Activated naive CD8-positive, alpha-beta T cell treated with anti-CD3 and anti-CD28 coated beads for 36 hours (primary cell): ENCODE measurements at regions not wholly inside any gene's neighbourhood (a gene's known extent, or its start where the extent isn't known, plus 50 kb on each side); places are given as distances from the start of the nearest gene placed in this dataset.

Source experiments
- DNase-seq: peaks from one replicate; pipeline ENCODE4 v3.0.0; 2021
- H3K27ac Mint-ChIP-seq: one replicate; pipeline ENCODE4 v1.8.0; 2022; ENCODE audit warnings: mild to moderate bottlenecking, moderate library complexity, mixed read lengths
- H3K27me3 Mint-ChIP-seq: one replicate; pipeline ENCODE4 v1.8.0; 2022; ENCODE audit warnings: mild to moderate bottlenecking, mixed read lengths
- H3K36me3 Mint-ChIP-seq: one replicate; pipeline ENCODE4 v1.8.0; 2021; ENCODE audit warnings: mild to moderate bottlenecking, mixed read lengths
- H3K4me1 Mint-ChIP-seq: one replicate; pipeline ENCODE4 v1.8.0; 2021; ENCODE audit warnings: mixed read lengths
- H3K4me3 Mint-ChIP-seq: one replicate; pipeline ENCODE4 v1.8.0; 2022; ENCODE audit warnings: mild to moderate bottlenecking, moderate library complexity, mixed read lengths
- H3K9me3 Mint-ChIP-seq: one replicate; pipeline ENCODE4 v1.8.0; 2022; ENCODE audit warnings: mixed read lengths

DNA sequence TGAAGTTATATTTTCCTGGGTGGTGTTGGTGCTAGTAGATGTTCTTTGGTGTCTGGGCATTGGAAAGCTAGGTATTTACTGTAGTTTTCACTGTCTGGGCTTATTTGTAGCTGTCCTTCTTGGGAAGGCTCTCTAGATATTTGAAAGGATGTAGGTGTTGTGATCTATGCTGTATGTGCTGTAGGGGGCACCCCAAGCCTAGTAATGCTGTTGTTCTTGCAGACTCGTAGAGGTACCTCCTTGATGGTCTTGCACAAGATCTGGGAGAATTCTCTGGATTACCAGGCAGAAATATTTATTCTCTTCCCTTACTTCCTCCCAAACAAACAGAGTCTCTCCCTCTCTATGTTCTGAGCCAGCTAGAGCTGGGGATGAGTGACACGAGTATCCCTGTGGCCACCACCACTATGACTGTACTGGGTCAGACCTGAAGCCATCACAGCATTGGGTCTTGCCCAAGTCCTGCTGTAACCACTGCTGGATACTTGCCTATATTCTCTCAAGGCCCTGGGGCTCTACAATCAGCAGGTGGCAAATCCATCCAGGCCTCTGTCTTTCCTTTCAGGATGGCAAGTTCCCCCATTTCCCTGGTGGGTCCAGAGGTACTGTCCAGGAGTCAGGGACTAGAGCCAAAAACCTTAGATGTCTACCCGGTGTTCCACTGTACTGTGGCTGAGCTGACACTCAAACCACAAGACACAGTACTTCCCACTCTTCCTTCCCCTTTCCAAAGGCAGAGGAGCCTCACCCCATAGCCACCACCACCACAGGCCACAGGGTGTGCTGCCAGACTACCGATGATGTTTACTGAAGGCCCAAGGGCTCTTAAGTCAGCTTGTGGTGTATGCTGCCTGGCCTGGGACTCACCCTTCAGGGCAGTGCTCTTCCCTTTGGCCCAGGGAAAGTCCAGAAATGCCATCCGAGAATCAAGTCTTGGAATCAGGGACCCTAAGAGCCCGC, 195.2 kb upstream of the DPPA4 start:
- H3K36me3 Mint-ChIP-seq: no peaks in the 10 kb centered on the region
- H3K27me3 Mint-ChIP-seq: no peaks in the 10 kb centered on the region
- no peak overlapping the region for H3K27ac Mint-ChIP-seq
- no peak overlapping the region for H3K4me3 Mint-ChIP-seq
- DNase-seq: peak; percentile 28
- no peaks in the 10 kb centered on the region for H3K9me3 Mint-ChIP-seq
- no peaks in the 10 kb centered on the region for H3K4me1 Mint-ChIP-seq

DNA sequence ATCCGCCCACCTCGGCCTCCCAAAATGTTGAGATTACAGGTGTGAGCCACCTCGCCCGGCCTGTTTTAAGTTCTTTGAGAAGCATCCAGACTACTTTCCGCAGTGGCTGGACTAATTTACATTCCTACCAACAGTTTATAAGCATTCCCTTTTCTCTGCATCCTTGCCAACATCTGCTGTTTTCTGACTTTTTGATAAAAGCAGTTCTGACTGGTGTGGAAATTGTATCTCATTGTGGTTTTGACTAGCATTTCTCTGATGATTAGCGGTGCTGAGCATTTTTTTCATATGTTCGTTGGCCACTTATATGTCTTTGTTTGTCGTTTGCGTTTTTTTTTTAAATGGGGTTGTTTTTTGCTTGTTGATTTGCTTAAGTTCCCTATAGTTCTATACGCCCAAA, 208.4 kb upstream of the DPPA4 start:
- no peaks in the 10 kb centered on the region for H3K27me3 Mint-ChIP-seq
- H3K36me3 Mint-ChIP-seq: no peaks in the 10 kb centered on the region
- no peak for DNase-seq
- H3K4me3 Mint-ChIP-seq: no peak overlapping the region
- H3K4me1 Mint-ChIP-seq: no peaks in the 10 kb centered on the region
- peaks cover 6% of the 10 kb centered on the region for H3K9me3 Mint-ChIP-seq
- H3K27ac Mint-ChIP-seq: no peak overlapping the region

DNA sequence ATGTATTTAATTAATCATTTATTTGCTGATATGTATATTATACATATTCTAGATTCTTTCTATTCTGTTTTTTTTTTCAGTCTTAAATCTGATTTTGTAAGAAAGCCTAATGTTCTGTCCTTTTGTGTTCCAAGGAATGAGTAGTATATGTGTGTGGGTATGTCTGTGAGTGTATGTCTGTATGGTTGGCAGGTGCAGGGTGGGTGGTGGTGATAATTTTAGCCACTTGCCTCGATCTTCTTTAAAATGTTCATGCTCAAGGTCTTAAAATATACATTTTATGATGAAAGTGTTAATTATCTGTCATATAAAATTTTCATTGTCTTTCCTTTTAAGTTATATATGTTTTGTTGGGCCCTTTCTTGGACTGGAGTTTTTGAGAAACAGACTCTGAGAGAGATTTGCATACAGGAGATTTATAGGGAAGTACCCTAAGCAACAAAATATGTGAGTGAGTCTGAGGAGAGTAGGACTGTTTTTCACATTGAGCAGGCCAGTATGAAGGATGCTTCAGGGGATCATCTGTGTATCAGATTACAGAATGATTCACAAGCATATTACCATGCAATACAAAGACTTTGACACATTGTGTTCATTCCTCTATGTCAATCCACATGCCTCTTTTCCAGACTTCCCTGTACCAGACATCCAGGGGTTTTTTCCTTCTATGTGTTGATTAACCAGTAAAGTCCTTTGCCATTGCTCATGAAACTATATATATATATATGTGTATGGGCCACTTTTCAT, 211.0 kb upstream of the DPPA4 start:
- H3K4me1 Mint-ChIP-seq: peaks cover 3% of the 10 kb centered on the region
- H3K9me3 Mint-ChIP-seq: peaks cover 2% of the 10 kb centered on the region
- H3K27ac Mint-ChIP-seq: no peak overlapping the region
- no peak for DNase-seq
- no peaks in the 10 kb centered on the region for H3K27me3 Mint-ChIP-seq
- no peak overlapping the region for H3K4me3 Mint-ChIP-seq
- no peaks in the 10 kb centered on the region for H3K36me3 Mint-ChIP-seq

DNA sequence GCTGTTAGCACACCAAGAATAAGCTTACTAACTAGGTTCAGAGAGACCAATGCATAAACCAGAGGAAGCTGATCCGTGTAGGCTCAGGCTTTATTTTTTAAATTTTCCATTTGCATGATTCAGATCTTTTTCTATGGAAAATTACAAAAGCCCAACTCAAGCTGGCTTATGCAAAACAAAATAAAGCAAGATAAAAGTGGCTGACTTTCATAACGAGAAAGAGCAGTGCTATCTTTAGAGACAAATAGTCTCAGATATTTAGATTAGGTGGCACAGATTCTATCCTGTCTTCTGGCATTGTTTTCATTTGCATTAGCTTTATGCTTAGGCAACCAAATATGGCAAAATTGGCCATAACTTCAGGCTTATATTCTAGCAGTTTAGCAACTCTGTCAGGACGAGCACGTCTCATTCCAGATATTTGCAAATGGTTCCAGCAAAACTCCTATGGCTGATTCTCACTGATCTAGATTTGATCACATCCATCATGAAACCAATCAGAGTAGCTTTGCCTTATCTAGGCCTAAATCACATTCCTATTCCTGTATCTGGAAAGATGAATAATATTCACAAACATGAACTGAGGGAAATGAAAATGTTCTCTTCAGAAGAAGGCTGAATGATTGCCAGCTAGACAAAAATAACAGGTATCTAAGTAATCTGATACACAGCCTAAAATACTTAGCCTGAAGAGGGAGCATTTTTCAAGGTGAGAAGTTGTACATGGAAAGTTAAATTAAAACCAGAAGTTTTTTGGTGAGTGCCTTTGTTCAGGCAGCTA, 216.4 kb upstream of the DPPA4 start:
- Mint-ChIP-seq H3K4me3 (no peak overlapping the region), H3K36me3 (no peaks in the 10 kb centered on the region), H3K27ac (no peak overlapping the region), H3K4me1 (peaks cover 3% of the 10 kb centered on the region), H3K9me3 (peaks cover 7% of the 10 kb centered on the region), H3K27me3 (no peaks in the 10 kb centered on the region)
- no peak for DNase-seq

DNA sequence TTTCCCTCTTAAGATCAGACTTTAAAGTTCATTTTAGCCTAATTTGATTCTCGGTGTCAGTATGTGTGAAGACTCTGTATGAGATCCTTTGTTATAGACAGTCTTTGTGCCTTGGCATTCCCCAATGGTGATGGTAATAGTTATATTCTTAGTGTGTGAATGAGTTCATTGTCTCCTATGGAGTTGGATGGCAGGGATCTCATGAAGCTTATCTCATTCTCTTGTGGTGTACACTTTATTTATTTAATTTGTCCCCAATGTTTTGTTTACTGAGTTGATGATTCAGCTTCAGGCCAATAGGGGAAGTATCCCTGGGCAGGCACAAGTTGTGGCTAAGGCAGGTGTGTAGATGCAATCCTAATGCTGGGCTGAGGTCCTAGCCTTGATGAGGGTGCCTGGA, 222.0 kb upstream of the DPPA4 start:
- peaks cover 6% of the 10 kb centered on the region for H3K4me1 Mint-ChIP-seq
- H3K9me3 Mint-ChIP-seq: peaks cover 20% of the 10 kb centered on the region
- H3K27me3 Mint-ChIP-seq: no peaks in the 10 kb centered on the region
- no peaks in the 10 kb centered on the region for H3K36me3 Mint-ChIP-seq
- DNase-seq: no peak
- H3K27ac Mint-ChIP-seq: no peak overlapping the region
- H3K4me3 Mint-ChIP-seq: no peak overlapping the region

DNA sequence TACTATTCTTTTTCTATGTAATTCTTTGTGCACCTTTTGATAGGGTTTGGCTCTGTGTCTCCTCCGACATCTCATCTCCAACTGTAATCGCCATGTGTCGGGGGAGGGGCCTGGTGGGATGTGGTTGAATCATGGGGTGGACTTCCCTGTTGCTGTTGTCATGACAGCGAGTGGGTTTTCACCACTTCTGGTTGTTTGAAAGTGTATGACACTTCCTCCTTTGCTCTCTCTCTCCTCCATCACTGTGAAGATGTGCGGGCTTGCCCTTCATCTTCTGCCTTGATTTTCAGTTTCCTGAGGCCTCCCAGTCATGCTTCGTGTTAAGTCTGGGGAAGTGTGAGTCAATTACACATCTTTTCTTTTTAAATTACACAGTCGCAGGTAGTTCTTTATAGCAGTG, 225.8 kb upstream of the DPPA4 start:
- H3K27me3 Mint-ChIP-seq: no peaks in the 10 kb centered on the region
- peak overlapping the region; percentile 32 for H3K4me3 Mint-ChIP-seq
- DNase-seq: peak; percentile 42
- peaks cover 6% of the 10 kb centered on the region for H3K4me1 Mint-ChIP-seq
- no peaks in the 10 kb centered on the region for H3K36me3 Mint-ChIP-seq
- peaks cover 15% of the 10 kb centered on the region for H3K9me3 Mint-ChIP-seq
- H3K27ac Mint-ChIP-seq: no peak overlapping the region

DNA sequence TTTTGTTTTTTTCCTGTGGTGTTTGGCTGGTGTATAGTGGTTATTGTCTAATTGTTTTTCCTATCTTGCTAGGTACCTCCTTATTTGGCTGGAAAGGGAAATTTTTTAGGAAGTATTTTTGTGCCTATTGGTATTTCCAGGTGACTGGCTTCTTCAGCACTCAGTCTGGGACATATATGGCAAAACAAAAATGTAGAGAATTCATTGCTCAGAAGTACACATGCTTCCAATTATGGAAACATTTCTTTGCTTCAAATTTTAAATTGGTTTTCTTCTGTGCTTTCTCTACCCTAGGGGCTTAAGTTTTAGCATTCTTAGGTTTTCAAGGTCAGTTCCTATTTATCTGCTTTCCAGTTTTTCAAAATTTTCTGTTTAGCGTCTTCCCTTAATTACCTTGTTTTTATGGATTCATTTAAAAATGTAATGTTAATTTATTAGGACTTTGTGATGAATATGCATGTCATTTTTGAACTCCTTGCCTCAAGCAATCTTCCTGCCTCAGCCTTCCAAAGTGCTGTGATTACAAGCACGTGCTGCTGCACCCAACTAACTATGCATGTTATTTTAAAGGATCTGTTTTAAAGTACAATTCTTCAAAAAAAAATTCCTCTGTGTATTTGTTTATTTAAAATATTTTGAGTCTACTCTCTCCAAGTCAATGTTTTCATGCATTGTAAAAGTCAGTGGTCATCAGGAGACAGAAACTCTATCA, 231.9 kb upstream of the DPPA4 start:
- peaks cover 8% of the 10 kb centered on the region for H3K27me3 Mint-ChIP-seq
- H3K27ac Mint-ChIP-seq: no peak overlapping the region

DNA sequence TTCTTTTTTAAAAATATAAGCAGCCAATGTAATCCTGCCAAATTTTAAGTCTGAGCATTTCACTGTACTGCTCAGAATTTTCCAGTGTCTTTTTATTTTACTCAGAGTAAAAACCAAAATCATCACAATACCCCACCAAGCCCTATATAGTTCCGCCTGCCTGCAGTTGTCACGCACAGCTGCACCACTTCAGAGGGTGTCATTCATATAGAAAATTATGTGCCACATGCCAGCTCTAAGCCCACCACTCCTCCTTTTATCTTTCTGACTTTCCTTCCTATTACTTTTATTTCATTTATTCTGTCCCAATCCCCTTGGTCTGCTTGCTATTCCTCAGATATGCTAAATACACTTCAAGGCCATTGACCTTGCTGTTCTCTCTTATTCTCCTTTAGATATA, 233.1 kb upstream of the DPPA4 start:
- H3K27ac Mint-ChIP-seq: no peak overlapping the region
- no peak overlapping the region for H3K4me3 Mint-ChIP-seq
- no peaks in the 10 kb centered on the region for H3K4me1 Mint-ChIP-seq
- H3K27me3 Mint-ChIP-seq: peaks cover 8% of the 10 kb centered on the region
- H3K9me3 Mint-ChIP-seq: peaks cover 2% of the 10 kb centered on the region
- no peaks in the 10 kb centered on the region for H3K36me3 Mint-ChIP-seq
- no peak for DNase-seq

More for the DNA sequence above, 231.9 kb upstream of the DPPA4 start:
- no peaks in the 10 kb centered on the region for H3K36me3 Mint-ChIP-seq
- H3K4me1 Mint-ChIP-seq: no peaks in the 10 kb centered on the region
- H3K9me3 Mint-ChIP-seq: peaks cover 2% of the 10 kb centered on the region
- DNase-seq: no peak
- no peak overlapping the region for H3K4me3 Mint-ChIP-seq

DNA sequence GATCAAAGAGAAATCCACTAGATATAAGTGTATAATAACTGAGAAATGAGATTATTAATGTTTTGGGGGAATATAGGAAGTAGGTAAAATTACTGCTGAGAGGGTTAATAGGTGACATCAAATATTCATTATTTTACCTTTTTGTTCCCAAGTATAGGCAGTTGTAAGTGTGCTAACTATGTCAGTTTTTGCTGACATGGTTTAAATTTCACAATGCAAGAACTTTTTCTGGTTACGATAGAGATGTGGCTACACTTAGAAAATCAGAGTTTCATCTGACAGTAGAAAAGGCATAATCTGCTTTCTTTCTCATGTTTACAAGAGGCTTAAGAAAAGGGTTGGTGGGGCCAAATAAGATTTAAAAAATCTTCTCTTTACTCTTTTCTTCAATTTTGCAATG, 235.0 kb upstream of the DPPA4 start:
- H3K4me3 Mint-ChIP-seq: no peak overlapping the region
- H3K4me1 Mint-ChIP-seq: no peaks in the 10 kb centered on the region
- no peaks in the 10 kb centered on the region for H3K36me3 Mint-ChIP-seq
- no peak overlapping the region for H3K27ac Mint-ChIP-seq
- H3K27me3 Mint-ChIP-seq: peaks cover 8% of the 10 kb centered on the region
- H3K9me3 Mint-ChIP-seq: no peaks in the 10 kb centered on the region
- DNase-seq: no peak

DNA sequence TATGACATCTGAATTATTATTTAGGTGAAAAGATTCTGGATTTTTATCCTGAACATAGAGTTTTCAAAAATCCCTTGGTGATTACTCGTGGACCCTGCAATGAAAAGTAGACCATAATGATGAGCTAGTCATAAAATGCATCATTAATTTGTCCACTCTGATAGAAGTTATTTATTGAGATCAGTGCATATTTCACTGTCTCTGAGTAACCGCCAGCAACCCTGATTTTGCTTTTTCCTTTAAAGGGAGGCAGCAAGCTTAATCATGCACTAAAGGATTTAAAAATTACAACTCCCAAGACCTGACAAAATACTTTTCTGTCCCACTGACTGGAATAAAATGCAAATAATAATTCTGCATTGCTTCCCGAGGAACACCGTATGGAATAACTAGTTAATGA, 259.6 kb upstream of the DPPA4 start:
- Mint-ChIP-seq H3K4me3 (no peak overlapping the region), H3K27ac (no peak overlapping the region)

DNA sequence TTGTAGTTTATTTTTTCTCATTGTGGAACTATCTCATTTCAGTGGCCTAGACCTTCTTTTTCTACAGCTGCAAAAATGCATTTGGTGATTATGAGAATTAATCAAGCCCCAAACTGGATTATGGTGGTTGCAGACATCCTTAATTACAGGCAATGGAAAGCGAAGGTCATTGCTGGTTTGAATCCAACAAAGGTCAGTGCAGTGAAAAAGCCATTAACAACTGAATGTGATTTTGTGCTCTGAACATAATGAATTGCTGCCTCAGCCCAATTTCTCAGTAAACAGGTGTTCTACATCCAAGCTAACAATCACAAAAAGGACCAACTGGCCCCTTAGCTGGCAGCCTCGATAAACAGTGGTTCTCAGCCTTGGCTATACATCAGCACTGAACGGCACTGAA, 260.1 kb upstream of the DPPA4 start:
- H3K9me3 Mint-ChIP-seq: peaks cover 3% of the 10 kb centered on the region
- H3K27ac Mint-ChIP-seq: no peak overlapping the region
- H3K36me3 Mint-ChIP-seq: no peaks in the 10 kb centered on the region
- H3K4me3 Mint-ChIP-seq: no peak overlapping the region
- H3K4me1 Mint-ChIP-seq: no peaks in the 10 kb centered on the region
- DNase-seq: no peak
- no peaks in the 10 kb centered on the region for H3K27me3 Mint-ChIP-seq

More for the DNA sequence above, 259.6 kb upstream of the DPPA4 start:
- peaks cover 3% of the 10 kb centered on the region for H3K9me3 Mint-ChIP-seq
- no peaks in the 10 kb centered on the region for H3K36me3 Mint-ChIP-seq
- no peak for DNase-seq
- no peaks in the 10 kb centered on the region for H3K27me3 Mint-ChIP-seq
- no peaks in the 10 kb centered on the region for H3K4me1 Mint-ChIP-seq

DNA sequence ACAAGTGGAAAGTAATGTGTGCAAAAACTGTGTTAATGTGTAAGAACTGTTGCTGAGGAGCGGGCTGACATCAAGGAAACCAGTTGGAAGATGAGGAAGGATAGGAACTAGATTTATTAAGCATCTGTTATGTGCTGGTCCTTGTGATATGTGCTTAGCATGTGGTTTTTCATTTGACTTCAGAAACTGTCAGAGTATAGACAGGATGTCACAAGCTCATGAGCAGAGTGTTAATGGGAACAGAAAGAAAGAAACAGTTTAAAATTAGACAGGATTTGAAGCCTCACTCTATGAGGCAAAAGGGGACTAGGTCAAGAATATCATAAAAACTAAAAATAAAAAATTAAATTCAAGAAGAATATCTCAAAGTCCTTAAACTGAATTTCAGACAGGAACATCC, 270.6 kb upstream of the DPPA4 start:
- DNase-seq: no peak
- Mint-ChIP-seq H3K27ac (no peak overlapping the region), H3K9me3 (no peaks in the 10 kb centered on the region), H3K4me1 (no peaks in the 10 kb centered on the region), H3K4me3 (no peak overlapping the region), H3K36me3 (no peaks in the 10 kb centered on the region), H3K27me3 (peaks cover 10% of the 10 kb centered on the region)

DNA sequence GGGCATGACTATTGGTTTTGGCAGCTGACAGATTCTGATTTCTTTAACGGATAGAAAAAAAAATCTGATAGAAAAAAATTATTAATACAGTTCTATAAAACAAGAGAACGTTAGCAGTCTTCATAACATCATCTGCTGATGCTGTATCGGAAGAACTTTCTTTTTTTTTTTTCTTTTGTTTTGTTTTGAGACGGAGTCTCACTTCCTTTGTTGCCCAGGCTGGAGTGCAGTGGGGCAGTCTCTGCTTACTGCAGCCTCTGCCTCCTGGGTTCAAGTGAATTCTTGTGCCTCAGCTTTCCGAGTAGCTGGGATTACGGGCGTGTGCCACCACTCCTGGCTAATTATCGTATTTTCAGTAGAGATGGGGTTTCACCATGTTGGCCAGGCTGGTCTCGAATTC, 271.2 kb upstream of the DPPA4 start:
- H3K36me3 Mint-ChIP-seq: no peaks in the 10 kb centered on the region
- H3K27me3 Mint-ChIP-seq: peaks cover 4% of the 10 kb centered on the region
- H3K4me1 Mint-ChIP-seq: no peaks in the 10 kb centered on the region
- H3K27ac Mint-ChIP-seq: no peak overlapping the region
- no peak overlapping the region for H3K4me3 Mint-ChIP-seq
- H3K9me3 Mint-ChIP-seq: no peaks in the 10 kb centered on the region
- DNase-seq: no peak

DNA sequence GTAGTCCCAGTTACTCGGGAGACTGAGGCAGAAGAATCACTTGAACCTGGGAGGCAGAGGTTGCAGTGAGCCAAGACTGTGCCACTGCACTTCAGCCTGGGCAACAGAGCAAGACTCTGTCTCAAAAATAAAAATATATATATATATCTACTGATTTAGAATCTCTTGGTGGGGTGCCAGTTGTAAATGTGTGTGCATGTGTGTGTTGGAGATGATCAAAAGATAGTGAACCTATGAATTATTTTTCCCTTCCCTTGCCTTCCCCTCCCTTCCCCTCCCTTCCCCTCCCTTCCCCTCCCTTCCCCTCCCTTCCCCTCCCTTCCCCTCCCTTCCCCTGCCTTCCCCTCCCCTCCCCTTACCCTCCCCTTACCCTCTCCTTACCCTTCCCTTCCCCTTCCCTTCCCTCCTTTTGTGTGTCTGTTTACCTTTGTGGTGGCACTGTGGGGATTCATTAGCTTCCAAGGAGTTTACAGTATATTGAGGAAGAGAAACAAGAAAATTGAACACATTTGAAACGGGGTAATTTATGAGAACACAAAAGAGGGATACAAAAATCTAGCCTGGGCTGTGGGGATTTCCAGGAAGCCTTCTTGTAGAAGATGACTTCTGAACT, 281.5 kb upstream of the DPPA4 start:
- Mint-ChIP-seq H3K9me3 (no peaks in the 10 kb centered on the region), H3K4me3 (no peak overlapping the region), H3K27ac (no peak overlapping the region), H3K27me3 (no peaks in the 10 kb centered on the region), H3K36me3 (no peaks in the 10 kb centered on the region), H3K4me1 (no peaks in the 10 kb centered on the region)
- no peak for DNase-seq
